ENCODE measurements at regions not wholly inside any gene's neighbourhood (a gene's known extent, or its start where the extent isn't known, plus 50 kb on each side); places are given as distances from the start of the nearest gene placed in this dataset.
"Not testable (repeated sequence)": the region's sequence is repeated elsewhere in the genome, so short reads cannot be mapped to it uniquely, and the experiment has no call there.

- DNase-seq: no peak
Observed at GRCh38 chr9:34783951-34784487, 74.1 kb upstream of the CCL21 start.

GRCh38 chr9:34782372-34782771 is 72.4 kb upstream of the CCL21 start:
- DNase-seq: no peak

GRCh38 chr9:34777666-34778065 is 67.7 kb upstream of the CCL21 start:
- DNase-seq: no peak

GRCh38 chr9:34773955-34774354 is 64.0 kb upstream of the CCL21 start:
- no peak for DNase-seq

- DNase-seq: no peak
Observed at GRCh38 chr9:34773306-34773910, 63.5 kb upstream of the CCL21 start.

GRCh38 chr9:34771007-34771406 is 61.1 kb upstream of the CCL21 start:
- no peak for DNase-seq

GRCh38 chr9:34767087-34767486 is 57.2 kb upstream of the CCL21 start:
- DNase-seq: not testable (repeated sequence)

GRCh38 chr9:34760196-34761040 is 50.5 kb upstream of the CCL21 start:
- peak; percentile 10 to 50 for DNase-seq

Measured in stimulated activated CD4-positive, alpha-beta T cell treated with anti-CD3 and anti-CD28 coated beads, Interleukin-4, amount 100 ng/mL, for 4 hours (primary cell).